ENCODE measurements at regions not wholly inside any gene's neighbourhood (a gene's known extent, or its start where the extent isn't known, plus 50 kb on each side); places are given as distances from the start of the nearest gene placed in this dataset.

DNA sequence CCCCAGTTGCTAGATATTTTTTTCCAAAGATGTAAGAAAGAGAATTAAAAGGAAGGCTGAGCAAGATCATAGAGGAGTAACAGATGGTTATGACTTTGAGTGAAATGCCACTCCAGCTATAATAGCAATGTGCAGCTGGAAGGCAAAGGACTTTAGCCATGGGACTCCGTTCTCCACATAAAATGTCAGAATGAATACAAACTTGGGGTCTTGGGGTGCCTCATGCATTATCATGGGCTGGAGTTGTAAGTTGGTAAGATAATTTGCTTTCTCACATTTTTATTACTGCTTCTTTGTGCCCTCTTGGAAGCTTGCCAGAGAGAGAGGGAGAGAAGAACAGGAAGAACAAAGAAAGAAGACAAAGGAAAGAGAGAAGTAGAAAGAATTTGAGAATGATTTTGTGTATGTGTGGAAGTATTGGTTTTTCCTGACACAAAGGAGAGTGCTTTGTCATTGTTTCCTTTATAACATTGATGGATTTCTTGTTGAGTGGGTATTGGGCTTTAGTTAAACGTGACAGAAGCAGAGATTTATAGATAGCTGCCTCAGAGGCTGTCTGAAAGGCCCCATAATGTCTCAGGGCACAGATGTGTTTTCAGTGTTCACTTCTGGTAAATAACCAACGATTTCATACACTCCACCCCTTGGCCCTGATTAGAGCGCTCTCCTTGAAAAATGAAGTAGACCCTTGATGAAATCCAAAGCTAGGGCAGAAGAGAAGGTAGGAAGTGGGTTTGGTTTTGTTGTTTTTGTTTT, 715.3 kb downstream of the NR2F2 start:
- no peak for DNase-seq

- no peak for DNase-seq
Measured at GRCh38 chr15:97052513-97052912, 722.0 kb downstream of the NR2F2 start.

- no peak for DNase-seq
Measured at GRCh38 chr15:97053635-97054034, 723.1 kb downstream of the NR2F2 start.

- DNase-seq = no peak
Measured at GRCh38 chr15:97057503-97057902, 727.0 kb downstream of the NR2F2 start.

GRCh38 chr15:97059281-97059680, 728.8 kb downstream of the NR2F2 start:
- DNase-seq = no peak

DNA sequence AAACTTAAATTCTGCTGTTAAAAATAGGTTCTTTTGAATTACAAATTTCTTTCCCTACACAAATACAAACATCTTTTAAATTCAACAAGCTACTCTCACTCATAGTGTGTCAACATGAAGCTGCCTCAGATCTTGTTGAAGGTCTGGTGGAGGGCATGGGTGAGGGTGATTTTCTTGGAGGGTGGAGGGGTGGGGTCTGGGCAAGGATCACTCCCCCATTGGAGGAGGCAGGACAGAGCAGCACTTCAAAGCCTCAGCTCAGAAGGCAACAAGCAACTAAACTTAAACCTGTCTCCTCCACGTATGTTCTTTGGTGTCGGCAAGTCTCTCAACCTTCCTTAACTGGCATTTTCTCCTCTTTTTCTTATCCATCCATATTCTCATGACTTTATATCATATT, 730.9 kb downstream of the NR2F2 start:
- DNase-seq = no peak

GRCh38 chr15:97071668-97072067, 741.2 kb downstream of the NR2F2 start:
- no peak for DNase-seq

DNA sequence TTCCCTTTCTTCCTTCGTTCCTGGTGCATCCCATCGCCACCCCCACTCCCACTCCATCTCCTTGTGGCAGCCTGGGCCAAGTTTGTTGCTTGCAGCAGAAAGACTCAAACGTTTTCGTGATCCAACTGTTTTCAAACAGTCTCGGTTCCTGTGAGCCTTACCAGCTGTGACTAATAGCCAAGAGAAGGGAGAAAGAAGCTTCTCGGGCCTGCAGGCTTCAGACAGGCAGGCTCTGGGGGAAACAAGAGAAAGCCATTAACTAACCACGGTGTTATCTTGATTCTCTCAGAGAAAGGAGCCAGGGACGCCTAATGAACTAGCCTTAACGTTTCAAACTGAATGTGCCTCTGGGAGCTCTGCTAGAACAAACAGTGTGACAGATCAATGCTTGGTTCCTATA, 742.0 kb downstream of the NR2F2 start:
- no peak for DNase-seq

DNA sequence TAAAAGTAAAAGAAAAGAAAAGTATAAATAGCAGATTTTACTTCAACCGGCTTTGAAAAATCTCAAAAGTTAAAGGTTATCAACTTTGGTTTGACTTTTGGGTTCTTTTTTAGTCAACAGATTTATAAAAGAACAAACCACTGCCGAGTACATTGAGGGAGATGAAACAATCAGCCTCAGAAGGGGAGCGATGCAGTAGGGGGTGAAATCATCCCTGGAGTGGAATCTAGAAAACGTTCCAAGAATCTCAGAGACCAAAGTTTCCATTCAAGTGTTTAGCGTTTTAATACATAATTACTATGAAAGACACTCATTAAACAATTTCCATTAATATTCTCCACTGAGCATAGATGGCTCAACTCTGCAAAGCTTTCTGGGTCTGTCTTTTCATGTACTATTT, 745.5 kb downstream of the NR2F2 start:
- no peak for DNase-seq

DNA sequence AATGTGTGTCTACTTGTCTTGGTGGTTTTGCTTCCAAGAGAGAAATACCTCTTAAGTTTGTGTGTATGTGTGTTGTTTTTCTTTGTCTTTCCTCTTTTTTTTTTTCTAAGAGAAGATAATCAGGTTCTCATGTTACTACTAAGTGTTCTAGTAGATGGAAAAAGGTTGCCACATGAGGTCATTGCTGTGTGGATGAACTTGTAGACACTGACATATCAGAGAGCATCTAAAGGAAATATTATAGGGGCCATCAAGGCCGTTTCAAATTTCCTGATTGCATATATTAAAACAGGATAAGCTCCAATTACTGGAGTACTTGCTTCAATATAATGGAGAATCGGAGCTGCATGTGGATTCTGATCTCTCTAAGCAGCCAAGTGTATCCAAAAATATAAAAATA, 747.5 kb downstream of the NR2F2 start:
- no peak for DNase-seq

DNA sequence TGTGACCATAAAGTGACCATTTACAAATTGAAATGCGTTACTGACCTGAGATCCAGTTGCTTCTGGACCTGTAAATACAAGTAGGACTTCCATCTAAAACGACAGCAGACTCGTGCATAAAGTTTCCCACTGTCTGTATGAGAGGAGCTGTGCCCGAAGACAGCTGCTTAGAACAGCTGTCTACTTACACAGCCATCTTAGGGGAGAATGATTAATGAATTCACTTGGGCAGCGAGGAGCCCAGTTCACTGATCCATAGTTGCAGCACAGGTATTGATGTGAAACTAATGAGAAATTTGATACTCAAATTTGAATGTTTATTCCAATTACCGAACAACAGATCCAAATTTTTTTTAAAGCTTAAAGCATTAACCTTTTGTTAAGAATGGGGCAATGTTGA, 748.1 kb downstream of the NR2F2 start:
- DNase-seq = no peak

GRCh38 chr15:97081666-97082226, 751.2 kb downstream of the NR2F2 start:
- no peak for DNase-seq

- no peak for DNase-seq
Measured at GRCh38 chr15:97082830-97083229, 752.3 kb downstream of the NR2F2 start.

- no peak for DNase-seq
Measured at GRCh38 chr15:97084650-97085049, 754.1 kb downstream of the NR2F2 start.

DNA sequence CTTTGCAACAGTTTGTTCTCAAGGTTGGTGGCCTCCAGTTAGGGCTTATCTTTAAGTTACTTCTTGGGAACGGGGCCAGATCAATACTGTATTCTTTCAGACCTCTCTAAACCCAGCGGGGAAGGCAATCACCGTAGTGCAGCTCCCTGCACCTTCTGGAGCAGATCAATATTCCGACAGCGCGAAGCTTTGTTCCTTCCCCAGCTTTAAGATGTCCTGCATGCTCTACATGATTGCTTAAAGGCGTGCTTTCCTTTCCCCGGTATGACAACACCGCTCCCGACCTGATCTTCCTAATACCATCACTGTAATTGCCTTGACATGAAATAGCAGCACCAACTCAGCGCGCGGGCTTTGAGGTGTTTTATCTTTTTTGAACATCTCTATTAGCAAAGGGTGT, 755.2 kb downstream of the NR2F2 start:
- no peak for DNase-seq

- no peak for DNase-seq
Measured at GRCh38 chr15:97087006-97087741, 756.7 kb downstream of the NR2F2 start.

GRCh38 chr15:97091093-97091492, 760.6 kb downstream of the NR2F2 start:
- no peak for DNase-seq

DNA sequence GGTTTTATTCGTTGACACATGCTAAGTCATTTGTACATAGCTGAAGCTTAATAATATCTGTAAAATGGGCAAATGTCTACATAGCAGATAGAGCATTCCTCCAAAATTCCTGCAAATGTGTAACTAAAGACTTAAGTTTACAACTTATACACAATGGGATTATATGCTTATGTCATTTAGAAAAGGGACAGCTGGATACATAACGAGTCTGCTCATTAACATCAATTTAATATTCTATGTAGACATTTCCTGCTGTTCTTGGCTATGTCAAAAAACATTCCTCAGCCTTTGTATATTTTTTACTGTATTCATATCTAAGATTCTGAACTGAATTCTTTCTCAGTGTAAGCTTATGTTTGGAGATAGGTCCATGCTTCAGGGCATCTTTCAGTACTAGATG, 762.2 kb downstream of the NR2F2 start:
- DNase-seq = no peak

DNA sequence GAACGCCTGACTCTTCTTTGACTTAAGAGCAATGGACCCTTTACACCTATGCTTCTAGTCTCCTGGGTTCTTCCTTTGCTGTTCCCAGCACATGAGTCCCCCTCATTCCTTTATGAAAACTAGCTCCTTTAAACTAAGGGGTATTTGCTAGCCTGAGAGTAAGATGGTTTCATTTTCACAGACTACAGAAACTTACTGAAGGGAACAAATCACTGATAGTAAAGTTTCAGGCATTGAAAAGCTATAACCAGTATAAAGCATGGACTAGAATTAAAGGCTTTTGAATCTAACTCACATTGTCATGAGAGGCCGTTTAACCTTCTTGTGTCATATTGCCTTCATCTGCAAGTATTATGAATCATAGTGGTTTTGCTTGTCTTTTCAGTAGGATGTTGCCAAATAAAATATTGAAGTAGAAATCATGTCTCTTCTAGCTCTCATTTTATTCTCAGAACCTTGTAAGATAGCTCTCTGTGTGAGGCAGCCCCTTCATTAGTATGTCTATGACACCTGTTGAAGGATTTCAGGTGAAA, 765.9 kb downstream of the NR2F2 start:
- no peak for DNase-seq

GRCh38 chr15:97099040-97099439, 768.5 kb downstream of the NR2F2 start:
- DNase-seq = no peak

- no peak for DNase-seq
Measured at GRCh38 chr15:97101572-97101971, 771.1 kb downstream of the NR2F2 start.

DNA sequence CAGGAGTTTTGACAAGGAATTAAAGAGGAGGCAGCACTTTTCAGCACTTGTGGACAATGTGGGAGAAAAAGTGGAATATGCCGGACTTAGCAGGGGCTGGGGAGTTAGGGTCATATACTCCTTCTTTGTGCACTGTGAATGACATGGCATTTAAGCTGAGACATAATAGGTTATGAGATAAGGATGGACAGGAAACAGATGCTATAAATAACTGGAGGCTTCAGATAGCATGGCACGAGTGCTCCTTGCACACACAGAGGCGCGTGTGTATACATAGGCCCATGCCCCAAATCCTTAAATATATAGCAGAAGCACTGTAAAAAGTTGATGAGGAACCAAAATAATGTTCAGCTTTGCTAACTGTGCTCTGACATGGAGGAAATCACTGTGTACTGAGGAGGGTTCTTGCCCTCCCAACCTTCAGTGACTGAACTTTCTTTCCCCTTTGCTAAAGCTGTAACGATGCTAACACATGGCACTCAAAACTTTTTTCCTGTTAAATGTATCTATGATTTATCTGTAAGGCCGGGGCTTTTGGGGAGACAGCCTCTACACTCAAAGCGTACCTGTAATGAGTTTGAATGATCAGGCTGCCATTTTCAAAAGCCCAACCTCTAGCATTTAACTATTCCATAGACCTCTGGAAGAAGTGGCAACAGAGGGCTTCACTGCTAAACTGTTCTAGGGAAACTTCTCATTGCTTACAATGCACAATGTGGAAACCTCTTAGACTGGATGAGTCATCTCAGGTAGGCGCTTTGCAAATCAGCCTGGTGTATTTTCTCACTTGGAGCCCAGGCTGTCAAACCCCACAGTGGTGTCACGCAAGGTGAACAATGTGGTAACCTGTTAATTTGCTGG, 784.6 kb downstream of the NR2F2 start:
- DNase-seq = no peak

GRCh38 chr15:97115761-97116070, 785.2 kb downstream of the NR2F2 start:
- DNase-seq = no peak

Measured in activated gamma-delta T cell treated with Interleukin-2 at 50 U/mL for 16 hours (primary cell).